ENCODE measurements at regions not wholly inside any gene's neighbourhood (a gene's known extent, or its start where the extent isn't known, plus 50 kb on each side); places are given as distances from the start of the nearest gene placed in this dataset.

- ChIA-PET POLR2A (ENCODE audit: low non-redundant PET) (no interaction called here), CTCF (no interaction called here)
- H3K27ac ChIP-seq: no peak overlapping the region
- no peak for TF ChIP-seq CTCF (conservative IDR thresholded peaks at IDR 0.05; ENCODE audit: low read depth)
- DNase-seq (ENCODE audit: low spot score): no peak
These were observed 221.9 kb upstream of the CELF4 start for GRCh38 chr18:37787452-37787851.

GRCh38 chr18:37783771-37784170, 218.2 kb upstream of the CELF4 start:
- no peak for DNase-seq (ENCODE audit: low spot score)
- ChIA-PET POLR2A (ENCODE audit: low non-redundant PET) (no interaction called here), CTCF (interaction anchor here (0.5 kb wide), 1 partner anchor 604 kb away, joined by 3 read pairs; no protein-coding TSS in a partner anchor)
- no peak overlapping the region for H3K27ac ChIP-seq
- no peak for TF ChIP-seq CTCF (conservative IDR thresholded peaks at IDR 0.05; ENCODE audit: low read depth)

GRCh38 chr18:37779220-37779619, 213.6 kb upstream of the CELF4 start:
- ChIA-PET CTCF (no interaction called here), POLR2A (ENCODE audit: low non-redundant PET) (no interaction called here)
- H3K27ac ChIP-seq: no peak overlapping the region
- TF ChIP-seq CTCF (conservative IDR thresholded peaks at IDR 0.05; ENCODE audit: low read depth): no peak
- DNase-seq (ENCODE audit: low spot score): no peak

GRCh38 chr18:37778417-37779165, 213.0 kb upstream of the CELF4 start:
- ChIA-PET CTCF (interaction anchor here (0.7 kb wide), 1 partner anchor 1494 kb away, joined by 3 read pairs; no protein-coding TSS in a partner anchor), POLR2A (ENCODE audit: low non-redundant PET) (no interaction called here)

GRCh38 chr18:37769826-37770225, 204.2 kb upstream of the CELF4 start:
- no peak for DNase-seq (ENCODE audit: low spot score)
- CTCF ChIA-PET: no interaction called here
- POLR2A ChIA-PET (ENCODE audit: low non-redundant PET): no interaction called here
- TF ChIP-seq CTCF (conservative IDR thresholded peaks at IDR 0.05; ENCODE audit: low read depth): no peak
- H3K27ac ChIP-seq: no peak overlapping the region

More at GRCh38 chr18:37778417-37779165, 213.0 kb upstream of the CELF4 start:
- peak; percentile 2 for DNase-seq (ENCODE audit: low spot score)
- no peak overlapping the region for H3K27ac ChIP-seq
- peak; percentile 58 for TF ChIP-seq CTCF (conservative IDR thresholded peaks at IDR 0.05; ENCODE audit: low read depth)

GRCh38 chr18:37764541-37765288, 199.1 kb upstream of the CELF4 start:
- CTCF ChIA-PET: interaction anchor here (0.7 kb wide), 1 partner anchor 185 kb away, joined by 4 read pairs; no protein-coding TSS in a partner anchor

More at GRCh38 chr18:37764541-37765288, 199.1 kb upstream of the CELF4 start:
- POLR2A ChIA-PET (ENCODE audit: low non-redundant PET): no interaction called here
- no peak for TF ChIP-seq CTCF (conservative IDR thresholded peaks at IDR 0.05; ENCODE audit: low read depth)
- no peak for DNase-seq (ENCODE audit: low spot score)
- no peak overlapping the region for H3K27ac ChIP-seq

Measured in RWPE1 (cell line).